ENCODE measurements at regions not wholly inside any gene's neighbourhood (a gene's known extent, or its start where the extent isn't known, plus 50 kb on each side); places are given as distances from the start of the nearest gene placed in this dataset.
A peak's percentile ranks its signal among the peaks of the same experiment; 100 is the strongest.

GRCh38 chr10:55104738-55105137 lies 303.7 kb upstream of the PCDH15 start:
- POLR2A ChIA-PET (ENCODE audit: unreplicated experiment) = no interaction called here

GRCh38 chr10:55098452-55098851 lies 297.4 kb upstream of the PCDH15 start:
- Histone ChIP-seq H3K9me3 (ENCODE audit: low read length) (no peaks in the 10 kb centered on the region), H3K4me3 (ENCODE audit: low read length) (no peak overlapping the region), H3K9ac (ENCODE audit: low read length) (no peak overlapping the region), H4K20me1 (ENCODE audit: low read length) (no peaks in the 10 kb centered on the region), H3K27me3 (ENCODE audit: low read length) (no peaks in the 10 kb centered on the region), H2AFZ (ENCODE audit: low read length) (no peak overlapping the region), H3K27ac (ENCODE audit: low read length) (no peak overlapping the region), H3F3A (ENCODE audit: low read length, unreplicated experiment) (no peaks in the 10 kb centered on the region), H3K36me3 (ENCODE audit: low read depth, low read length) (no peaks in the 10 kb centered on the region), H3K4me2 (ENCODE audit: low read length) (no peak overlapping the region), H3K4me1 (ENCODE audit: insufficient read depth, low read length) (no peaks in the 10 kb centered on the region), H3K9me2 (replicated peaks; ENCODE audit: low read length) (no peaks in the 10 kb centered on the region), H3K79me2 (ENCODE audit: low read length) (no peaks in the 10 kb centered on the region)
- ChIA-PET POLR2A (ENCODE audit: unreplicated experiment) (no interaction called here), CTCF (no interaction called here)
- intact Hi-C loops (cut with micrococcal nuclease) = no loop called here
- BruUV-seq (replicated peaks) = no TSS peak
- TF ChIP-seq CTCF (conservative IDR thresholded peaks at IDR 0.05; ENCODE audit: low read depth, low read length) = no peak
- TF ChIP-seq EZH2phosphoT487 (IDR thresholded peaks at IDR 0.05; ENCODE audit: borderline replicate concordance, low read length) = no peak
- TF ChIP-seq EZH2 (IDR thresholded peaks at IDR 0.05; ENCODE audit: low read length, unreplicated experiment) = no peak
- DNase-seq (no peak), ATAC-seq (no peak)

More at GRCh38 chr10:55104738-55105137, 303.7 kb upstream of the PCDH15 start:
- ATAC-seq = no peak
- Histone ChIP-seq H3K9ac (ENCODE audit: low read length) (no peak overlapping the region), H3K27me3 (ENCODE audit: low read length) (no peaks in the 10 kb centered on the region), H3K4me1 (ENCODE audit: insufficient read depth, low read length) (no peaks in the 10 kb centered on the region), H4K20me1 (ENCODE audit: low read length) (no peaks in the 10 kb centered on the region), H3K36me3 (ENCODE audit: low read depth, low read length) (no peaks in the 10 kb centered on the region), H3K4me3 (ENCODE audit: low read length) (no peak overlapping the region), H3K9me3 (ENCODE audit: low read length) (no peaks in the 10 kb centered on the region), H3K9me2 (replicated peaks; ENCODE audit: low read length) (no peaks in the 10 kb centered on the region), H3K79me2 (ENCODE audit: low read length) (no peaks in the 10 kb centered on the region), H2AFZ (ENCODE audit: low read length) (no peak overlapping the region), H3F3A (ENCODE audit: low read length, unreplicated experiment) (no peaks in the 10 kb centered on the region), H3K4me2 (ENCODE audit: low read length) (no peak overlapping the region), H3K27ac (ENCODE audit: low read length) (no peak overlapping the region)
- CTCF ChIA-PET = no interaction called here
- intact Hi-C loops (cut with micrococcal nuclease) = no loop called here
- BruUV-seq (replicated peaks) = no TSS peak
- TF ChIP-seq EZH2 (IDR thresholded peaks at IDR 0.05; ENCODE audit: low read length, unreplicated experiment) (no peak), CTCF (conservative IDR thresholded peaks at IDR 0.05; ENCODE audit: low read depth, low read length) (no peak), EZH2phosphoT487 (IDR thresholded peaks at IDR 0.05; ENCODE audit: borderline replicate concordance, low read length) (no peak)
- DNase-seq = no peak

GRCh38 chr10:55091691-55092328 lies 290.8 kb upstream of the PCDH15 start:
- ATAC-seq (no peak), DNase-seq (peak; percentile 54)
- TF ChIP-seq CTCF (conservative IDR thresholded peaks at IDR 0.05; ENCODE audit: low read depth, low read length) = peak; percentile 91
- no peak for TF ChIP-seq EZH2 (IDR thresholded peaks at IDR 0.05; ENCODE audit: low read length, unreplicated experiment)
- TF ChIP-seq EZH2phosphoT487 (IDR thresholded peaks at IDR 0.05; ENCODE audit: borderline replicate concordance, low read length) = no peak
- Histone ChIP-seq H3K9ac (ENCODE audit: low read length) (no peak overlapping the region), H3K27me3 (ENCODE audit: low read length) (no peaks in the 10 kb centered on the region), H3K4me1 (ENCODE audit: insufficient read depth, low read length) (no peaks in the 10 kb centered on the region), H3K4me2 (ENCODE audit: low read length) (no peak overlapping the region), H2AFZ (ENCODE audit: low read length) (no peak overlapping the region), H3K79me2 (ENCODE audit: low read length) (no peaks in the 10 kb centered on the region), H3F3A (ENCODE audit: low read length, unreplicated experiment) (no peaks in the 10 kb centered on the region), H4K20me1 (ENCODE audit: low read length) (no peaks in the 10 kb centered on the region), H3K4me3 (ENCODE audit: low read length) (no peak overlapping the region), H3K9me3 (ENCODE audit: low read length) (no peaks in the 10 kb centered on the region), H3K9me2 (replicated peaks; ENCODE audit: low read length) (no peaks in the 10 kb centered on the region), H3K27ac (ENCODE audit: low read length) (no peak overlapping the region), H3K36me3 (ENCODE audit: low read depth, low read length) (no peaks in the 10 kb centered on the region)
- BruUV-seq (replicated peaks) = no TSS peak
- ChIA-PET CTCF (interaction anchor here (0.5 to 1.4 kb wide), 5 partner anchors 15 to 538 kb away, joined by 3 to 7 read pairs (median 4); no protein-coding TSS in a partner anchor), POLR2A (ENCODE audit: unreplicated experiment) (no interaction called here)
- intact Hi-C loops (cut with micrococcal nuclease) = loop anchor here (1.0 kb wide), 3 partner anchors 172 to 538 kb away; no protein-coding TSS in a partner anchor
